ENCODE measurements at regions not wholly inside any gene's neighbourhood (a gene's known extent, or its start where the extent isn't known, plus 50 kb on each side); places are given as distances from the start of the nearest gene placed in this dataset.

- TF ChIP-seq CTCF (conservative IDR thresholded peaks at IDR 0.05; ENCODE audit: low read depth, low read length): no peak
- DNase-seq (ENCODE audit: low read depth): no peak
- H3K4me3 ChIP-seq (ENCODE audit: low read length): no peak overlapping the region
Measured at GRCh38 chr5:163967268-163967667, 461.8 kb downstream of the MAT2B start.

DNA sequence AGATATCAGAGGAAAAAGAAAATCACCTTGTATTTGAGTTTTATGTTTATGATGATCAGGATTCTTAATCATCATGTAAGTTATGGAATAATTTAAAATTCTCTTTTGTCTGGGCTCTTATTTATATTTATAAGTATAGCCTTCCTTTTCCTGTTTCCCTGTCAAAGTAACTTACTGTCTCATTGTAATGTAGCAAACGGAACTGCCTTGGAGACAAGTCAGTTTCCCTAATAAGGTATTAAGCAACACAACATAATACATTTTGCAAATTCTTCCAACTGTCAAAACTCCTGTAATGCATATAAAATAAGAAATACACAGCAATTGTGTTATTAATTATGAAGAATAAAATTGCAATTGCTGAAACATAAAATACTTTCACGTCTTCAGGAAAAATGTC, 463.2 kb downstream of the MAT2B start:
- H3K4me3 ChIP-seq (ENCODE audit: low read length): no peak overlapping the region
- no peak for TF ChIP-seq CTCF (conservative IDR thresholded peaks at IDR 0.05; ENCODE audit: low read depth, low read length)
- DNase-seq (ENCODE audit: low read depth): no peak

GRCh38 chr5:163976696-163977095, 471.3 kb downstream of the MAT2B start:
- TF ChIP-seq CTCF (conservative IDR thresholded peaks at IDR 0.05; ENCODE audit: low read depth, low read length): no peak
- DNase-seq (ENCODE audit: low read depth): no peak
- no peak overlapping the region for H3K4me3 ChIP-seq (ENCODE audit: low read length)

- no peak for DNase-seq (ENCODE audit: low read depth)
- no peak overlapping the region for H3K4me3 ChIP-seq (ENCODE audit: low read length)
- TF ChIP-seq CTCF (conservative IDR thresholded peaks at IDR 0.05; ENCODE audit: low read depth, low read length): peak; percentile 12
Measured at GRCh38 chr5:163978897-163979296, 473.5 kb downstream of the MAT2B start.

DNA sequence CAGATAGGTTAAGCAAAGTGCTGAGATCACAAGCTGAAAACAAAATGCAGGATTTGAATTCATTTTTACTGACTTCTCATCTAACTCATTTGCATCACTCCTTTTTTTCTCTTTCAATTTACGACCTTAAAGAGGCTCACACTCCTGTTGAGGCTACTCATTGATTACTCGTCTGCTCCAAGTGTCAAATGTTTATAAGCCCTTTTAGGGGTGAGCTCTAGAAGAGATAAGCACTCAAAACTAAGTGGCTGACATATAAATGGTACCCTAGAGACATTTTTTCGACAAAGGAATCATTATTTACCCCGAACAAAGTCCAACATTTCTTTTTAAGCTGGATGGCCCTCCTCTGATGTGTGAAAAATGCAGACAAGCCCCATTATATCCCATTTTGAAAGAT, 483.1 kb downstream of the MAT2B start:
- DNase-seq (ENCODE audit: low read depth): no peak
- H3K4me3 ChIP-seq (ENCODE audit: low read length): no peak overlapping the region
- TF ChIP-seq CTCF (conservative IDR thresholded peaks at IDR 0.05; ENCODE audit: low read depth, low read length): no peak

GRCh38 chr5:163993126-163993525, 487.7 kb downstream of the MAT2B start:
- DNase-seq (ENCODE audit: low read depth): no peak
- TF ChIP-seq CTCF (conservative IDR thresholded peaks at IDR 0.05; ENCODE audit: low read depth, low read length): no peak
- H3K4me3 ChIP-seq (ENCODE audit: low read length): no peak overlapping the region

- H3K4me3 ChIP-seq (ENCODE audit: low read length): no peak overlapping the region
- no peak for DNase-seq (ENCODE audit: low read depth)
- TF ChIP-seq CTCF (conservative IDR thresholded peaks at IDR 0.05; ENCODE audit: low read depth, low read length): no peak
Measured at GRCh38 chr5:163995206-163995605, 489.8 kb downstream of the MAT2B start.
